ENCODE measurements at regions not wholly inside any gene's neighbourhood (a gene's known extent, or its start where the extent isn't known, plus 50 kb on each side); places are given as distances from the start of the nearest gene placed in this dataset.

GRCh38 chr2:217222309-217222910, 362.5 kb upstream of the TNP1 start:
- Histone ChIP-seq H3K18ac (ENCODE audit: low read length) (no peak overlapping the region), H2BK12ac (ENCODE audit: low read length) (no peak overlapping the region), H3K79me2 (ENCODE audit: control insufficient read depth, insufficient read depth, low read length, poor library complexity) (peaks cover 2% of the 10 kb centered on the region), H2BK120ac (ENCODE audit: insufficient read depth, low read length, poor library complexity) (no peak overlapping the region), H3K23ac (ENCODE audit: low read length) (no peak overlapping the region), H3K27ac (ENCODE audit: low read depth, low read length) (no peak overlapping the region), H2AK5ac (ENCODE audit: low read length) (no peak overlapping the region), H2AFZ (ENCODE audit: insufficient read depth, low read length, poor library complexity) (no peak overlapping the region), H3K36me3 (ENCODE audit: control insufficient read depth in 1 of 2, insufficient read depth in 2 of 2, low read length in 2 of 2) (no peaks in the 10 kb centered on the region), H3K79me1 (ENCODE audit: low read length) (peaks cover 7% of the 10 kb centered on the region), H3K9me3 (ENCODE audit: insufficient read depth, low read depth, low read length) (peaks cover 2% of the 10 kb centered on the region), H3K14ac (ENCODE audit: low read length) (no peak overlapping the region), H4K12ac (ENCODE audit: low read depth, low read length) (no peak overlapping the region), H2BK5ac (ENCODE audit: low read depth, low read length, poor library complexity) (no peak overlapping the region), H3K4me1 (ENCODE audit: control insufficient read depth in 1 of 2, insufficient read depth in 2 of 2, low read length in 2 of 2) (peaks cover 3 to 4% of the 10 kb centered on the region in 2 experiments), H3K27me3 (ENCODE audit: insufficient read depth, low read length) (no peaks in the 10 kb centered on the region), H3K4me3 (ENCODE audit: low read depth, low read length) (no peak overlapping the region), H4K8ac (ENCODE audit: low read depth, low read length) (no peak overlapping the region), H3K9ac (ENCODE audit: low read length) (no peak overlapping the region), H3K4me2 (ENCODE audit: low read length) (no peak overlapping the region), H4K91ac (ENCODE audit: low read depth, low read length) (no peak overlapping the region), H3K4ac (ENCODE audit: low read depth, low read length) (no peak overlapping the region)
- peak in 1 of 2 donors; percentile 36 for DNase-seq
- WGBS (ENCODE audit: extremely low coverage, insufficient coverage, insufficient read length) = no CpG with 5 or more reads among the region's 5 CpGs

- Histone ChIP-seq H4K12ac (ENCODE audit: low read depth, low read length) (no peak overlapping the region), H4K8ac (ENCODE audit: low read depth, low read length) (no peak overlapping the region), H3K9ac (ENCODE audit: low read length) (no peak overlapping the region), H4K91ac (ENCODE audit: low read depth, low read length) (no peak overlapping the region), H2BK120ac (ENCODE audit: insufficient read depth, low read length, poor library complexity) (no peak overlapping the region), H3K23ac (ENCODE audit: low read length) (no peak overlapping the region), H3K14ac (ENCODE audit: low read length) (no peak overlapping the region), H3K4ac (ENCODE audit: low read depth, low read length) (no peak overlapping the region), H3K27me3 (ENCODE audit: insufficient read depth, low read length) (no peaks in the 10 kb centered on the region), H3K4me2 (ENCODE audit: low read length) (no peak overlapping the region), H3K36me3 (ENCODE audit: control insufficient read depth in 1 of 2, insufficient read depth in 2 of 2, low read length in 2 of 2) (no peaks in the 10 kb centered on the region), H3K9me3 (ENCODE audit: insufficient read depth, low read depth, low read length) (peaks cover 2% of the 10 kb centered on the region), H2BK5ac (ENCODE audit: low read depth, low read length, poor library complexity) (no peak overlapping the region), H3K27ac (ENCODE audit: low read depth, low read length) (no peak overlapping the region), H2AFZ (ENCODE audit: insufficient read depth, low read length, poor library complexity) (no peak overlapping the region), H2AK5ac (ENCODE audit: low read length) (no peak overlapping the region), H3K79me2 (ENCODE audit: control insufficient read depth, insufficient read depth, low read length, poor library complexity) (peaks cover 2% of the 10 kb centered on the region), H3K79me1 (ENCODE audit: low read length) (peaks cover 6% of the 10 kb centered on the region), H3K4me3 (ENCODE audit: low read depth, low read length) (no peak overlapping the region), H3K18ac (ENCODE audit: low read length) (no peak overlapping the region), H2BK12ac (ENCODE audit: low read length) (no peak overlapping the region), H3K4me1 (ENCODE audit: control insufficient read depth in 1 of 2, insufficient read depth in 2 of 2, low read length in 2 of 2) (peaks cover 4 to 8% of the 10 kb centered on the region in 2 experiments)
- WGBS (ENCODE audit: extremely low coverage, insufficient coverage, insufficient read length) = no CpG with 5 or more reads among the region's 5 CpGs
- DNase-seq = no peak
Measured at GRCh38 chr2:217220228-217221013, 360.6 kb upstream of the TNP1 start.

GRCh38 chr2:217219164-217219520, 359.3 kb upstream of the TNP1 start:
- DNase-seq = no peak
- peaks cover 4 to 8% of the 10 kb centered on the region in 2 experiments for H3K4me1 ChIP-seq (ENCODE audit: control insufficient read depth in 1 of 2, insufficient read depth in 2 of 2, low read length in 2 of 2)
- no peak overlapping the region for H3K9ac ChIP-seq (ENCODE audit: low read length)
- H2BK5ac ChIP-seq (ENCODE audit: low read depth, low read length, poor library complexity) = no peak overlapping the region
- H2BK12ac ChIP-seq (ENCODE audit: low read length) = no peak overlapping the region
- H3K4me3 ChIP-seq (ENCODE audit: low read depth, low read length) = no peak overlapping the region
- no peak overlapping the region for H2BK120ac ChIP-seq (ENCODE audit: insufficient read depth, low read length, poor library complexity)
- no peaks in the 10 kb centered on the region for H3K9me3 ChIP-seq (ENCODE audit: insufficient read depth, low read depth, low read length)
- peaks cover 6% of the 10 kb centered on the region for H3K79me1 ChIP-seq (ENCODE audit: low read length)
- H2AFZ ChIP-seq (ENCODE audit: insufficient read depth, low read length, poor library complexity) = no peak overlapping the region
- no peaks in the 10 kb centered on the region for H3K36me3 ChIP-seq (ENCODE audit: control insufficient read depth in 1 of 2, insufficient read depth in 2 of 2, low read length in 2 of 2)
- no peak overlapping the region for H3K4me2 ChIP-seq (ENCODE audit: low read length)
- H4K91ac ChIP-seq (ENCODE audit: low read depth, low read length) = no peak overlapping the region
- peaks cover 2% of the 10 kb centered on the region for H3K79me2 ChIP-seq (ENCODE audit: control insufficient read depth, insufficient read depth, low read length, poor library complexity)
- H3K27me3 ChIP-seq (ENCODE audit: insufficient read depth, low read length) = no peaks in the 10 kb centered on the region
- no peak overlapping the region for H4K8ac ChIP-seq (ENCODE audit: low read depth, low read length)
- H2AK5ac ChIP-seq (ENCODE audit: low read length) = no peak overlapping the region
- H3K14ac ChIP-seq (ENCODE audit: low read length) = no peak overlapping the region
- H3K18ac ChIP-seq (ENCODE audit: low read length) = no peak overlapping the region
- no CpG with 5 or more reads among the region's 2 CpGs for whole genome bisulfite sequencing (ENCODE audit: extremely low coverage, insufficient coverage, insufficient read length)
- no peak overlapping the region for H3K27ac ChIP-seq (ENCODE audit: low read depth, low read length)
- H4K12ac ChIP-seq (ENCODE audit: low read depth, low read length) = no peak overlapping the region
- no peak overlapping the region for H3K4ac ChIP-seq (ENCODE audit: low read depth, low read length)
- H3K23ac ChIP-seq (ENCODE audit: low read length) = no peak overlapping the region

- Histone ChIP-seq H3K4me1 (ENCODE audit: control insufficient read depth in 1 of 2, insufficient read depth in 2 of 2, low read length in 2 of 2) (peaks cover 4 to 8% of the 10 kb centered on the region in 2 experiments), H2BK12ac (ENCODE audit: low read length) (peak overlapping the region; percentile 69), H3K79me1 (ENCODE audit: low read length) (peaks cover 4% of the 10 kb centered on the region), H2BK5ac (ENCODE audit: low read depth, low read length, poor library complexity) (peak overlapping the region; percentile 21), H4K12ac (ENCODE audit: low read depth, low read length) (no peak overlapping the region), H4K8ac (ENCODE audit: low read depth, low read length) (no peak overlapping the region), H4K91ac (ENCODE audit: low read depth, low read length) (peak overlapping the region; percentile 66), H3K27me3 (ENCODE audit: insufficient read depth, low read length) (no peaks in the 10 kb centered on the region), H2AK5ac (ENCODE audit: low read length) (no peak overlapping the region), H3K14ac (ENCODE audit: low read length) (peak overlapping the region; percentile 73), H3K4me2 (ENCODE audit: low read length) (no peak overlapping the region), H2AFZ (ENCODE audit: insufficient read depth, low read length, poor library complexity) (no peak overlapping the region), H3K9me3 (ENCODE audit: insufficient read depth, low read depth, low read length) (no peaks in the 10 kb centered on the region), H3K79me2 (ENCODE audit: control insufficient read depth, insufficient read depth, low read length, poor library complexity) (peaks cover 2% of the 10 kb centered on the region), H3K4ac (ENCODE audit: low read depth, low read length) (no peak overlapping the region), H2BK120ac (ENCODE audit: insufficient read depth, low read length, poor library complexity) (no peak overlapping the region), H3K27ac (ENCODE audit: low read depth, low read length) (no peak overlapping the region), H3K4me3 (ENCODE audit: low read depth, low read length) (no peak overlapping the region), H3K9ac (ENCODE audit: low read length) (no peak overlapping the region), H3K18ac (ENCODE audit: low read length) (peak overlapping the region; percentile 29), H3K23ac (ENCODE audit: low read length) (no peak overlapping the region), H3K36me3 (ENCODE audit: control insufficient read depth in 1 of 2, insufficient read depth in 2 of 2, low read length in 2 of 2) (no peaks in the 10 kb centered on the region)
- no CpG with 5 or more reads among the region's 5 CpGs for WGBS (ENCODE audit: extremely low coverage, insufficient coverage, insufficient read length)
- no peak for DNase-seq
Measured at GRCh38 chr2:217218269-217219163, 358.7 kb upstream of the TNP1 start.
